ENCODE measurements at regions not wholly inside any gene's neighbourhood (a gene's known extent, or its start where the extent isn't known, plus 50 kb on each side); places are given as distances from the start of the nearest gene placed in this dataset.

GRCh38 chr18:73843455-73843854 is 304.2 kb downstream of the FBXO15 start:
- DNase-seq: no peak

GRCh38 chr18:73842795-73843394 is 304.7 kb downstream of the FBXO15 start:
- peak; percentile 28 for DNase-seq

GRCh38 chr18:73841661-73842060 is 306.0 kb downstream of the FBXO15 start:
- no peak for DNase-seq

GRCh38 chr18:73840319-73840945 is 307.2 kb downstream of the FBXO15 start:
- DNase-seq: no peak

GRCh38 chr18:73839441-73839840 is 308.2 kb downstream of the FBXO15 start:
- no peak for DNase-seq

GRCh38 chr18:73838107-73838506 is 309.5 kb downstream of the FBXO15 start:
- no peak for DNase-seq

GRCh38 chr18:73835656-73836364 is 311.8 kb downstream of the FBXO15 start:
- DNase-seq: no peak

GRCh38 chr18:73835039-73835438 is 312.6 kb downstream of the FBXO15 start:
- DNase-seq: no peak

GRCh38 chr18:73831688-73832087 is 315.9 kb downstream of the FBXO15 start:
- no peak for DNase-seq

- DNase-seq: no peak
These were observed 318.5 kb downstream of the FBXO15 start for GRCh38 chr18:73829146-73829545.

GRCh38 chr18:73827801-73828200 is 319.8 kb downstream of the FBXO15 start:
- no peak for DNase-seq

GRCh38 chr18:73826098-73826497 is 321.5 kb downstream of the FBXO15 start:
- DNase-seq: no peak

- no peak for DNase-seq
These were observed 323.0 kb downstream of the FBXO15 start for GRCh38 chr18:73824671-73825070.

GRCh38 chr18:73812423-73812822 is 335.2 kb downstream of the FBXO15 start:
- DNase-seq: no peak

- DNase-seq: no peak
These were observed 340.0 kb downstream of the FBXO15 start for GRCh38 chr18:73807551-73808192.

- DNase-seq: no peak
These were observed 341.6 kb downstream of the FBXO15 start for GRCh38 chr18:73805991-73806390.

- DNase-seq: no peak
These were observed 350.2 kb downstream of the FBXO15 start for GRCh38 chr18:73797419-73797818.

GRCh38 chr18:73793386-73793785 is 354.2 kb downstream of the FBXO15 start:
- no peak for DNase-seq

GRCh38 chr18:73791081-73791480 is 356.6 kb downstream of the FBXO15 start:
- no peak for DNase-seq

GRCh38 chr18:73790587-73790986 is 357.0 kb downstream of the FBXO15 start:
- no peak for DNase-seq

- no peak for DNase-seq
These were observed 360.3 kb downstream of the FBXO15 start for GRCh38 chr18:73787316-73787715.

- DNase-seq: no peak
These were observed 362.3 kb downstream of the FBXO15 start for GRCh38 chr18:73785300-73785699.

GRCh38 chr18:73784853-73785252 is 362.8 kb downstream of the FBXO15 start:
- no peak for DNase-seq

- DNase-seq: no peak
These were observed 365.2 kb downstream of the FBXO15 start for GRCh38 chr18:73782405-73782804.

Data from femur (tissue), 1 donor.